Choroid plexus epithelial cell (primary cell): ENCODE measurements at regions not wholly inside any gene's neighbourhood (a gene's known extent, or its start where the extent isn't known, plus 50 kb on each side); places are given as distances from the start of the nearest gene placed in this dataset.

Experiments used
- DNase-seq: peaks from one replicate; pipeline ENCODE4 v3.0.0-alpha.2; 2010; ENCODE audit warnings: low read depth
- H3K4me3 ChIP-seq: 2 replicates; pipeline ENCODE4 v1.5.1; 2011; ENCODE audit warnings: low read depth, mild to moderate bottlenecking, control low read depth, low read length, moderate library complexity
- TF ChIP-seq, protein P1 (sequence below): conservative IDR thresholded peaks from 2 replicates; pipeline ENCODE4 v1.5.1; 2011; ENCODE audit warnings: low read depth, mild to moderate bottlenecking, control low read depth, inconsistent platforms, low read length, moderate library complexity

- no peak overlapping the region for H3K4me3 ChIP-seq
- TF ChIP-seq, protein P1, sequence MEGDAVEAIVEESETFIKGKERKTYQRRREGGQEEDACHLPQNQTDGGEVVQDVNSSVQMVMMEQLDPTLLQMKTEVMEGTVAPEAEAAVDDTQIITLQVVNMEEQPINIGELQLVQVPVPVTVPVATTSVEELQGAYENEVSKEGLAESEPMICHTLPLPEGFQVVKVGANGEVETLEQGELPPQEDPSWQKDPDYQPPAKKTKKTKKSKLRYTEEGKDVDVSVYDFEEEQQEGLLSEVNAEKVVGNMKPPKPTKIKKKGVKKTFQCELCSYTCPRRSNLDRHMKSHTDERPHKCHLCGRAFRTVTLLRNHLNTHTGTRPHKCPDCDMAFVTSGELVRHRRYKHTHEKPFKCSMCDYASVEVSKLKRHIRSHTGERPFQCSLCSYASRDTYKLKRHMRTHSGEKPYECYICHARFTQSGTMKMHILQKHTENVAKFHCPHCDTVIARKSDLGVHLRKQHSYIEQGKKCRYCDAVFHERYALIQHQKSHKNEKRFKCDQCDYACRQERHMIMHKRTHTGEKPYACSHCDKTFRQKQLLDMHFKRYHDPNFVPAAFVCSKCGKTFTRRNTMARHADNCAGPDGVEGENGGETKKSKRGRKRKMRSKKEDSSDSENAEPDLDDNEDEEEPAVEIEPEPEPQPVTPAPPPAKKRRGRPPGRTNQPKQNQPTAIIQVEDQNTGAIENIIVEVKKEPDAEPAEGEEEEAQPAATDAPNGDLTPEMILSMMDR: no peak
- no peak for DNase-seq
Observed at GRCh38 chr1:216778737-216779136, 55.5 kb upstream of the ESRRG start.

DNA sequence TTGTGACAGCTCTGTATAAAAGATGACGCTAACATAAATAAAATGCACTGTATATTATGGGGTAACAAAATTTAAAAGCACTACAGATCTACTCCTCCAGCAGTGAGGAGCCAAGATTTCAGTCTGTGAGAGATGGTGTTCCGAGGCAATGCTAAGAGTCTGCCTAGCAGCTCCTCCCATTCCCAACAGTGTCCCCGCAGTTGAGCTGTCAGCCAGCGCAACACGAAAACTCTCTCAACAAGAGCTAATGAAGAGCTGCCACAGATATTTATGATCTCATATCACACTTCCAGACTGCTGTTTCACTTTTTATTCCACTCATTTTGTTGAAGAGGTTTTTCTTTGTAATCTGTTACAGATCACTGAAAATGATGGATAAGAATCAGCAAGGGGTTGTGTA, 53.9 kb upstream of the ESRRG start:
- DNase-seq: no peak
- TF ChIP-seq, protein P1: no peak
- H3K4me3 ChIP-seq: no peak overlapping the region
